Thyroid gland (tissue), 4 donors: ENCODE measurements at regions not wholly inside any gene's neighbourhood (a gene's known extent, or its start where the extent isn't known, plus 50 kb on each side); places are given as distances from the start of the nearest gene placed in this dataset.

Experiments
- POLR2A ChIP-seq, 2 donors: fragments of 450-650 bp; IDR thresholded peaks; one replicate each; pipeline ENCODE4 v1.6.1; 2017; ENCODE audit warnings: antibody characterized with exemption in 2 of 2, mild to moderate bottlenecking in 2 of 2, moderate library complexity in 1 of 2
- TF ChIP-seq, protein P1 (sequence below), 6 experiments: fragments of 200-600 bp in 3 of 6; fragments of 450-650 bp in 3 of 6; sonication (generic) in 3 of 6; IDR thresholded peaks; one replicate each; pipeline ENCODE4 v1.5.1; 2016 to 2019; ENCODE audit warnings: antibody characterized with exemption in 6 of 6, mild to moderate bottlenecking in 2 of 6, inconsistent platforms in 1 of 6, moderate library complexity in 1 of 6

DNA sequence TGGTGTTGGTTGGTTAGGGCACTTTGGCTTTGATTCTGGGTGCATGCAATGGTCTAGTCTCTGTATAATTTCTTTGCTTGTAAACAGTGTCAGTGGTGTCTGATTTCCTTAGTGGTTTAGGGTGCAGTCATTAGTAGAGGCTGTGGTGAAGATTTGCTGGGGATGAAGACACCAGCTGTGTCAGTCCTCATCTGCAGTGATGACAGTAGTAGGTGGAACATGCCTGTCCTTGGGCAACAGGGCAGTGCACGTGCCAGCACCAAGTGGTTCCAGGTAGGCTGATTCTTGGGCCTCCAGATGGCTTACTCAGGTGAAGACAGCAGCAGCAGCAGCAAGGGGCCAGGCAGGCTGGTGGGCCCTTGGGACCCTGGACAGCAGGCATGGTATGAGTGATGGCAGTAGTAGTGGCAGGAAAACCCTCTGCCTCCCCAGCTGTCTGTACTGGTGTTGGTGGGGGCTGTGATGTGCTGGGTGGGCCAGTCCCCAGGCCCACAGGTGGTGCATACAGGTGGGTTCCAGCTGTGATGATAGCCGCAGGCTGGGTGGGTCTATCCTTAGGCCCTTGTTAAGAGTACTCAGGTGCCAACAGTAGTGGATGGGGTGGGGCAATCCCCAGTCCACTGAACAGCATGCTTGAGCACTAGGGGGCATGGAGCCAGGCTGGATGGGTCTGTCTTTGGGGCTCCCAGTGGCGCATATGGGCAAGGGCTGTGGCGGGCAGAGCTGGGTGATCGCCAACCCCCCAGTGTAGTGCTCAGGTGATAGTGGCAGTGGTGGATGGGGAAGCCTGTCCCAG is 140.7 kb upstream of the THUMPD2 start:
- TF ChIP-seq, protein P1, sequence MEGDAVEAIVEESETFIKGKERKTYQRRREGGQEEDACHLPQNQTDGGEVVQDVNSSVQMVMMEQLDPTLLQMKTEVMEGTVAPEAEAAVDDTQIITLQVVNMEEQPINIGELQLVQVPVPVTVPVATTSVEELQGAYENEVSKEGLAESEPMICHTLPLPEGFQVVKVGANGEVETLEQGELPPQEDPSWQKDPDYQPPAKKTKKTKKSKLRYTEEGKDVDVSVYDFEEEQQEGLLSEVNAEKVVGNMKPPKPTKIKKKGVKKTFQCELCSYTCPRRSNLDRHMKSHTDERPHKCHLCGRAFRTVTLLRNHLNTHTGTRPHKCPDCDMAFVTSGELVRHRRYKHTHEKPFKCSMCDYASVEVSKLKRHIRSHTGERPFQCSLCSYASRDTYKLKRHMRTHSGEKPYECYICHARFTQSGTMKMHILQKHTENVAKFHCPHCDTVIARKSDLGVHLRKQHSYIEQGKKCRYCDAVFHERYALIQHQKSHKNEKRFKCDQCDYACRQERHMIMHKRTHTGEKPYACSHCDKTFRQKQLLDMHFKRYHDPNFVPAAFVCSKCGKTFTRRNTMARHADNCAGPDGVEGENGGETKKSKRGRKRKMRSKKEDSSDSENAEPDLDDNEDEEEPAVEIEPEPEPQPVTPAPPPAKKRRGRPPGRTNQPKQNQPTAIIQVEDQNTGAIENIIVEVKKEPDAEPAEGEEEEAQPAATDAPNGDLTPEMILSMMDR (IDR thresholded peaks at IDR 0.05) = no peak
- no peak for TF ChIP-seq POLR2A (IDR thresholded peaks at IDR 0.05)
